Caco-2 (cell line): ENCODE measurements at regions not wholly inside any gene's neighbourhood (a gene's known extent, or its start where the extent isn't known, plus 50 kb on each side); places are given as distances from the start of the nearest gene placed in this dataset.

ENCODE experiments used
- BruUV-seq: library from RNA; stranded (reverse); fragments of 400-500 nt; replicated peaks from 2 replicates; lab custom pipeline; 2021; lab: Mats Ljungman, UMichigan
- CTCF ChIA-PET: fragments of 300-600 bp; sonication (Branson Sonifier 250); formaldehyde crosslinking; loops from one replicate; lab custom pipeline; 2022; ENCODE audit warnings: antibody characterized with exemption; lab: Charles Lee
- POLR2A ChIA-PET: fragments of 300-600 bp; sonication (Branson Sonifier 250); formaldehyde crosslinking; loops from one replicate; lab custom pipeline; 2022; ENCODE audit warnings: antibody characterized with exemption; lab: Charles Lee
- DNase-seq, 2 experiments: peaks; one replicate each; pipeline versions ENCODE4 v3.0.0 to v3.0.0-alpha.2; 2020 to 2022
- H3K27me3 ChIP-seq: replicated peaks from 2 replicates; pipeline ENCODE4 v1.6.0; 2011; ENCODE audit warnings: low read length; ENCODE audit not compliant: control insufficient read depth, insufficient read depth
- H3K36me3 ChIP-seq: 2 replicates; pipeline ENCODE4 v1.5.1; 2011; ENCODE audit warnings: low read length; ENCODE audit not compliant: control insufficient read depth, insufficient read depth
- H3K4me1 ChIP-seq: fragments of 250-450 bp; sonication (Bioruptor Pico); 2 replicates; pipeline ENCODE4 v1.5.1; 2020; ENCODE audit warnings: mild to moderate bottlenecking
- H3K4me3 ChIP-seq: 2 replicates; pipeline ENCODE4 v1.5.1; 2011; ENCODE audit warnings: low read depth, mild to moderate bottlenecking, control low read depth, low read length
- H3K9me3 ChIP-seq: fragments of 250-450 bp; sonication (Bioruptor Pico); 2 replicates; pipeline ENCODE4 v1.5.1; 2020; ENCODE audit warnings: mild to moderate bottlenecking, moderate library complexity
- H3K27ac Mint-ChIP-seq: one replicate; pipeline ENCODE4 v1.8.0; 2022; ENCODE audit warnings: mixed read lengths; ENCODE audit not compliant: unreplicated experiment
- H3K27me3 Mint-ChIP-seq: one replicate; pipeline ENCODE4 v1.8.0; 2022; ENCODE audit warnings: mixed read lengths; ENCODE audit not compliant: insufficient read depth, unreplicated experiment
- H3K36me3 Mint-ChIP-seq: one replicate; pipeline ENCODE4 v1.8.0; 2022; ENCODE audit warnings: mild to moderate bottlenecking, mixed read lengths; ENCODE audit not compliant: insufficient read depth, unreplicated experiment
- H3K4me1 Mint-ChIP-seq: one replicate; pipeline ENCODE4 v1.8.0; 2022; ENCODE audit warnings: low read depth, mixed read lengths; ENCODE audit not compliant: unreplicated experiment
- H3K4me3 Mint-ChIP-seq: one replicate; pipeline ENCODE4 v1.8.0; 2022; ENCODE audit warnings: mild to moderate bottlenecking, moderate library complexity, mixed read lengths; ENCODE audit not compliant: unreplicated experiment
- H3K9me3 Mint-ChIP-seq: one replicate; pipeline ENCODE4 v1.8.0; 2022; ENCODE audit warnings: mixed read lengths; ENCODE audit not compliant: unreplicated experiment
- CTCF ChIP-seq, 2 experiments: fragments of 200-600 bp in 1 of 2; IDR thresholded peaks; 1 replicate in 1 of 2; 2 replicates in 1 of 2; pipeline versions ENCODE4 v1.5.1 to v1.8.0; 2011 to 2022; ENCODE audit warnings: antibody characterized with exemption in 1 of 2, control low read depth in 1 of 2, inconsistent platforms in 1 of 2, low read depth in 1 of 2, low read length in 1 of 2, mild to moderate bottlenecking in 1 of 2, moderate library complexity in 1 of 2; ENCODE audit not compliant: insufficient read depth in 1 of 2, severe bottlenecking in 1 of 2, unreplicated experiment in 1 of 2
- intact Hi-C: fragments of 100-400 bp; cut with micrococcal nuclease; formaldehyde crosslinking; loops from one replicate; pipeline ENCODE4 v1.10.0; 2022; ENCODE audit not compliant: unreplicated experiment

- no peak for TF ChIP-seq CTCF (IDR thresholded peaks at IDR 0.05; ENCODE audit: insufficient read depth in 1 of 2, low read depth in 1 of 2, low read length in 1 of 2, severe bottlenecking in 1 of 2, unreplicated experiment in 1 of 2)
- Histone ChIP-seq H3K27me3 (no peaks in the 10 kb centered on the region), H3K4me1 (no peaks in the 10 kb centered on the region), H3K36me3 (no peaks in the 10 kb centered on the region), H3K9me3 (no peaks in the 10 kb centered on the region), H3K4me3 (no peak overlapping the region)
- Mint-ChIP-seq H3K27me3 (peaks cover 13% of the 10 kb centered on the region), H3K4me3 (no peak overlapping the region), H3K4me1 (no peaks in the 10 kb centered on the region), H3K27ac (no peak overlapping the region), H3K36me3 (no peaks in the 10 kb centered on the region), H3K9me3 (no peaks in the 10 kb centered on the region)
- BruUV-seq: no TSS peak
- peak in 1 of 2 experiments; percentile 14 for DNase-seq
- CTCF ChIA-PET: no interaction called here
- POLR2A ChIA-PET: no interaction called here
- intact Hi-C loops: no loop called here
Measured at GRCh38 chr10:47218803-47219202, 81.2 kb upstream of the GDF10 start.

GRCh38 chr10:47222461-47222860 is 77.5 kb upstream of the GDF10 start:
- peaks cover 10% of the 10 kb centered on the region for H3K4me1 Mint-ChIP-seq
- intact Hi-C loops: no loop called here
- H3K36me3 Mint-ChIP-seq: no peaks in the 10 kb centered on the region
- Histone ChIP-seq H3K27me3 (no peaks in the 10 kb centered on the region), H3K9me3 (peaks cover 3% of the 10 kb centered on the region; the same call in 1 of the 2 replicates), H3K4me3 (no peak overlapping the region), H3K36me3 (no peaks in the 10 kb centered on the region), H3K4me1 (peaks cover 10% of the 10 kb centered on the region)
- no peak overlapping the region for H3K27ac Mint-ChIP-seq
- TF ChIP-seq CTCF (IDR thresholded peaks at IDR 0.05; ENCODE audit: insufficient read depth in 1 of 2, low read depth in 1 of 2, low read length in 1 of 2, severe bottlenecking in 1 of 2, unreplicated experiment in 1 of 2): no peak
- H3K27me3 Mint-ChIP-seq: peaks cover 3% of the 10 kb centered on the region
- DNase-seq: peak in 1 of 2 experiments; percentile 21
- ChIA-PET POLR2A (no interaction called here), CTCF (no interaction called here)
- BruUV-seq: no TSS peak
- H3K9me3 Mint-ChIP-seq: no peaks in the 10 kb centered on the region
- H3K4me3 Mint-ChIP-seq: no peak overlapping the region

- intact Hi-C loops: no loop called here
- no peaks in the 10 kb centered on the region for H3K36me3 ChIP-seq
- POLR2A ChIA-PET: no interaction called here
- Mint-ChIP-seq H3K36me3 (no peaks in the 10 kb centered on the region), H3K27ac (no peak overlapping the region), H3K9me3 (peaks cover 5% of the 10 kb centered on the region), H3K4me1 (peaks cover 10% of the 10 kb centered on the region), H3K4me3 (no peak overlapping the region), H3K27me3 (peaks cover 3% of the 10 kb centered on the region)
- CTCF ChIA-PET: no interaction called here
- peaks cover 10% of the 10 kb centered on the region for H3K4me1 ChIP-seq
- no peaks in the 10 kb centered on the region for H3K27me3 ChIP-seq
- no TSS peak for BruUV-seq
- TF ChIP-seq CTCF (IDR thresholded peaks at IDR 0.05; ENCODE audit: insufficient read depth in 1 of 2, low read depth in 1 of 2, low read length in 1 of 2, severe bottlenecking in 1 of 2, unreplicated experiment in 1 of 2): no peak
- H3K9me3 ChIP-seq: peaks cover 3% of the 10 kb centered on the region; the same call in 1 of the 2 replicates
- H3K4me3 ChIP-seq: no peak overlapping the region
- DNase-seq: peak in 1 of 2 experiments; percentile 29
Measured at GRCh38 chr10:47223236-47223635, 76.8 kb upstream of the GDF10 start.
